Muscle layer of colon (tissue), 2 donors: ENCODE measurements at regions not wholly inside any gene's neighbourhood (a gene's known extent, or its start where the extent isn't known, plus 50 kb on each side); places are given as distances from the start of the nearest gene placed in this dataset.
"Not testable (repeated sequence)": the region's sequence is repeated elsewhere in the genome, so short reads cannot be mapped to it uniquely, and the experiment has no call there.

Source experiments
- H3K27ac ChIP-seq: one replicate; pipeline ENCODE4 v1.7.0; 2013; ENCODE audit warnings: low read depth, mild to moderate bottlenecking, low read length, moderate library complexity
- H3K27me3 ChIP-seq, 2 donors: one replicate each; pipeline ENCODE4 v1.7.0; 2013; ENCODE audit warnings: low read length in 2 of 2, mild to moderate bottlenecking in 2 of 2; ENCODE audit not compliant: insufficient read depth in 2 of 2, control insufficient read depth in 1 of 2
- H3K36me3 ChIP-seq: one replicate; pipeline ENCODE4 v1.7.0; 2013; ENCODE audit warnings: mild to moderate bottlenecking, low read length; ENCODE audit not compliant: insufficient read depth
- H3K4me1 ChIP-seq: one replicate; pipeline ENCODE4 v1.7.0; 2013; ENCODE audit warnings: mild to moderate bottlenecking, low read length; ENCODE audit not compliant: insufficient read depth
- H3K4me3 ChIP-seq, 2 donors: one replicate each; pipeline ENCODE4 v1.7.0; 2013; ENCODE audit warnings: low read length in 2 of 2, low read depth in 1 of 2, mild to moderate bottlenecking in 1 of 2, moderate library complexity in 1 of 2
- H3K9ac ChIP-seq: one replicate; pipeline ENCODE4 v1.7.0; 2013; ENCODE audit warnings: low read length
- H3K9me3 ChIP-seq: one replicate; pipeline ENCODE4 v1.7.0; 2013; ENCODE audit warnings: mild to moderate bottlenecking, low read length
- donor health status: abdominal sarcoma.
- donor health status: Adenocarcinoma of cecum.

GRCh38 chr13:104493502-104493901 lies 1427.3 kb upstream of the SLC10A2 start:
- not testable (repeated sequence) for H3K27me3 ChIP-seq, H3K9ac ChIP-seq, H3K27ac ChIP-seq, H3K36me3 ChIP-seq, H3K4me3 ChIP-seq, H3K4me1 ChIP-seq, H3K9me3 ChIP-seq

GRCh38 chr13:104491916-104492315 lies 1425.7 kb upstream of the SLC10A2 start:
- Histone ChIP-seq H3K4me3 (no peak overlapping the region), H3K27ac (no peak overlapping the region), H3K36me3 (no peaks in the 10 kb centered on the region), H3K9me3 (no peaks in the 10 kb centered on the region), H3K9ac (no peak overlapping the region), H3K27me3 (no peaks in the 10 kb centered on the region), H3K4me1 (no peaks in the 10 kb centered on the region)

GRCh38 chr13:104487006-104487405 lies 1420.8 kb upstream of the SLC10A2 start:
- no peak overlapping the region for H3K27ac ChIP-seq
- no peaks in the 10 kb centered on the region for H3K4me1 ChIP-seq
- H3K27me3 ChIP-seq: no peaks in the 10 kb centered on the region
- H3K9me3 ChIP-seq: no peaks in the 10 kb centered on the region
- no peak overlapping the region for H3K9ac ChIP-seq
- no peak overlapping the region for H3K4me3 ChIP-seq
- no peaks in the 10 kb centered on the region for H3K36me3 ChIP-seq

GRCh38 chr13:104485571-104485970 lies 1419.4 kb upstream of the SLC10A2 start:
- Histone ChIP-seq H3K36me3 (no peaks in the 10 kb centered on the region), H3K27me3 (no peaks in the 10 kb centered on the region), H3K4me3 (no peak overlapping the region), H3K9ac (no peak overlapping the region), H3K9me3 (no peaks in the 10 kb centered on the region), H3K27ac (no peak overlapping the region), H3K4me1 (no peaks in the 10 kb centered on the region)

GRCh38 chr13:104483631-104484030 lies 1417.4 kb upstream of the SLC10A2 start:
- H3K9ac ChIP-seq: no peak overlapping the region
- H3K4me1 ChIP-seq: no peaks in the 10 kb centered on the region
- no peak overlapping the region for H3K4me3 ChIP-seq
- H3K27me3 ChIP-seq: no peaks in the 10 kb centered on the region
- no peaks in the 10 kb centered on the region for H3K36me3 ChIP-seq
- H3K9me3 ChIP-seq: no peaks in the 10 kb centered on the region
- H3K27ac ChIP-seq: no peak overlapping the region

GRCh38 chr13:104477261-104477660 lies 1411.0 kb upstream of the SLC10A2 start:
- no peak overlapping the region for H3K27ac ChIP-seq
- H3K27me3 ChIP-seq: no peaks in the 10 kb centered on the region
- no peaks in the 10 kb centered on the region for H3K4me1 ChIP-seq
- H3K9me3 ChIP-seq: no peaks in the 10 kb centered on the region
- H3K4me3 ChIP-seq: no peak overlapping the region
- no peak overlapping the region for H3K9ac ChIP-seq
- H3K36me3 ChIP-seq: no peaks in the 10 kb centered on the region

GRCh38 chr13:104473936-104474335 lies 1407.7 kb upstream of the SLC10A2 start:
- Histone ChIP-seq H3K4me3 (no peak overlapping the region), H3K36me3 (no peaks in the 10 kb centered on the region), H3K27ac (no peak overlapping the region), H3K4me1 (no peaks in the 10 kb centered on the region), H3K9ac (no peak overlapping the region), H3K9me3 (peaks cover 4% of the 10 kb centered on the region), H3K27me3 (no peaks in the 10 kb centered on the region)

GRCh38 chr13:104466016-104466415 lies 1399.8 kb upstream of the SLC10A2 start:
- H3K27me3 ChIP-seq: no peaks in the 10 kb centered on the region
- H3K4me3 ChIP-seq: no peak overlapping the region
- H3K9ac ChIP-seq: no peak overlapping the region
- H3K4me1 ChIP-seq: no peaks in the 10 kb centered on the region
- no peaks in the 10 kb centered on the region for H3K9me3 ChIP-seq
- H3K36me3 ChIP-seq: no peaks in the 10 kb centered on the region
- H3K27ac ChIP-seq: no peak overlapping the region

- Histone ChIP-seq H3K9me3 (no peaks in the 10 kb centered on the region), H3K4me3 (no peak overlapping the region), H3K9ac (no peak overlapping the region), H3K36me3 (no peaks in the 10 kb centered on the region), H3K27ac (no peak overlapping the region), H3K27me3 (no peaks in the 10 kb centered on the region), H3K4me1 (no peaks in the 10 kb centered on the region)
Measured at GRCh38 chr13:104461049-104461448, 1394.8 kb upstream of the SLC10A2 start.

- H3K4me3 ChIP-seq: no peak overlapping the region
- H3K36me3 ChIP-seq: no peaks in the 10 kb centered on the region
- H3K9me3 ChIP-seq: no peaks in the 10 kb centered on the region
- H3K9ac ChIP-seq: no peak overlapping the region
- no peak overlapping the region for H3K27ac ChIP-seq
- no peaks in the 10 kb centered on the region for H3K4me1 ChIP-seq
- H3K27me3 ChIP-seq: no peaks in the 10 kb centered on the region
Measured at GRCh38 chr13:104460554-104460953, 1394.3 kb upstream of the SLC10A2 start.

- Histone ChIP-seq H3K27ac (no peak overlapping the region), H3K36me3 (no peaks in the 10 kb centered on the region), H3K4me3 (no peak overlapping the region), H3K27me3 (no peaks in the 10 kb centered on the region), H3K9me3 (no peaks in the 10 kb centered on the region), H3K9ac (no peak overlapping the region), H3K4me1 (no peaks in the 10 kb centered on the region)
Measured at GRCh38 chr13:104450006-104450405, 1383.8 kb upstream of the SLC10A2 start.

GRCh38 chr13:104447348-104447747 lies 1381.1 kb upstream of the SLC10A2 start:
- no peaks in the 10 kb centered on the region for H3K27me3 ChIP-seq
- H3K9me3 ChIP-seq: no peaks in the 10 kb centered on the region
- no peaks in the 10 kb centered on the region for H3K4me1 ChIP-seq
- H3K4me3 ChIP-seq: no peak overlapping the region
- H3K9ac ChIP-seq: no peak overlapping the region
- H3K27ac ChIP-seq: no peak overlapping the region
- no peaks in the 10 kb centered on the region for H3K36me3 ChIP-seq
